Common myeloid progenitor, CD34-positive (primary cell): ENCODE measurements at regions not wholly inside any gene's neighbourhood (a gene's known extent, or its start where the extent isn't known, plus 50 kb on each side); places are given as distances from the start of the nearest gene placed in this dataset.

Source experiments
- CTCF ChIA-PET: fragments of 350-600 bp; sonication (Branson Sonifier 250); formaldehyde crosslinking; loops from one replicate; lab custom pipeline; 2021; ENCODE audit warnings: antibody characterized with exemption; lab: Charles Lee
- POLR2A ChIA-PET: fragments of 350-600 bp; sonication (Branson Sonifier 250); formaldehyde crosslinking; loops from one replicate; lab custom pipeline; 2021; ENCODE audit warnings: antibody characterized with exemption; lab: Charles Lee
- DNase-seq, 3 donors: peaks; one replicate each; pipeline versions ENCODE4 v3.0.0 to v3.0.0-alpha.2; 2013
- H3K27ac ChIP-seq, 2 experiments: 1 replicate in 1 of 2; 2 replicates in 1 of 2; pipeline ENCODE4 v1.7.0; 2013; ENCODE audit warnings: inconsistent platforms in 2 of 2, low read length in 2 of 2, mild to moderate bottlenecking in 2 of 2, low read depth in 1 of 2, moderate library complexity in 1 of 2; ENCODE audit not compliant: severe bottlenecking in 2 of 2, insufficient read depth in 1 of 2, poor library complexity in 1 of 2
- H3K27me3 ChIP-seq, 5 experiments: replicated peaks in 2 of 5; 1 replicate in 3 of 5; 2 replicates in 2 of 5; pipeline versions ENCODE4 v1.6.1 to v1.7.0; 2013; ENCODE audit warnings: low read length in 4 of 5, mild to moderate bottlenecking in 2 of 5, moderate library complexity in 2 of 5, inconsistent platforms in 1 of 5; ENCODE audit not compliant: insufficient read depth in 5 of 5, control insufficient read depth in 4 of 5
- H3K36me3 ChIP-seq, 4 experiments: 1 replicate in 2 of 4; 2 replicates in 2 of 4; pipeline versions ENCODE4 v1.6.1 to v1.7.0; 2013; ENCODE audit warnings: low read length in 3 of 4, control low read depth in 1 of 4, mild to moderate bottlenecking in 1 of 4; ENCODE audit not compliant: control insufficient read depth in 4 of 4, insufficient read depth in 4 of 4
- H3K4me1 ChIP-seq, 4 experiments: 1 replicate in 3 of 4; 2 replicates in 1 of 4; pipeline versions ENCODE4 v1.6.1 to v1.7.1; 2013; ENCODE audit warnings: low read length in 3 of 4, mild to moderate bottlenecking in 3 of 4, control low read depth in 1 of 4, inconsistent platforms in 1 of 4, moderate library complexity in 1 of 4; ENCODE audit not compliant: control insufficient read depth in 4 of 4, insufficient read depth in 4 of 4; ENCODE audit errors: control extremely low read depth in 1 of 4
- H3K4me3 ChIP-seq, 7 experiments: 1 replicate in 4 of 7; 2 replicates in 3 of 7; pipeline versions ENCODE4 v1.5.1 to v1.7.0; 2013; ENCODE audit warnings: mild to moderate bottlenecking in 7 of 7, low read length in 6 of 7, moderate library complexity in 6 of 7, inconsistent platforms in 2 of 7, low read depth in 2 of 7, control low read depth in 1 of 7; ENCODE audit not compliant: insufficient read depth in 4 of 7, control insufficient read depth in 1 of 7; ENCODE audit errors: extremely low read depth in 1 of 7
- H3K9me3 ChIP-seq, 5 experiments: 1 replicate in 4 of 5; 2 replicates in 1 of 5; pipeline versions ENCODE4 v1.6.1 to v1.7.1; 2013; ENCODE audit warnings: low read length in 4 of 5, mild to moderate bottlenecking in 2 of 5, inconsistent platforms in 1 of 5, low read depth in 1 of 5, moderate library complexity in 1 of 5; ENCODE audit not compliant: control insufficient read depth in 4 of 5, insufficient read depth in 2 of 5; ENCODE audit errors: control extremely low read depth in 1 of 5
- WGBS: methylation state at CpG from one replicate; pipeline ENCODE4 v1.1.5; 2013; ENCODE audit not compliant: insufficient coverage; 5-methylcytosine and 5-hydroxymethylcytosine counted together

- Histone ChIP-seq H3K4me3 (no peak overlapping the region), H3K36me3 (no peaks in the 10 kb centered on the region), H3K27ac (no peak overlapping the region), H3K4me1 (peaks cover 5 to 13% (median 9%) of the 10 kb centered on the region in 4 experiments), H3K9me3 (peaks cover 0 to 6% (median 0%) of the 10 kb centered on the region in 5 experiments), H3K27me3 (no peaks in the 10 kb centered on the region)
- DNase-seq, result no peak
- ChIA-PET CTCF (interaction anchor here (0.6 to 4.5 kb wide), 7 partner anchors 10 to 1291 kb away, joined by 3 to 49 read pairs (median 7); no protein-coding TSS in a partner anchor), POLR2A (no interaction called here)
- WGBS, result 17% methylated on average over 2 of the region's 5 CpGs
These were observed 52.3 kb upstream of the CD180 start for GRCh38 chr5:67248703-67249589.

- CTCF ChIA-PET, result interaction anchor here (0.6 to 4.6 kb wide), 25 partner anchors 9 to 1044 kb away, joined by 3 to 49 read pairs (median 4); no protein-coding TSS in a partner anchor
- H3K27ac ChIP-seq, result no peak overlapping the region
- peaks cover 5 to 16% (median 11%) of the 10 kb centered on the region in 4 experiments for H3K4me1 ChIP-seq
- POLR2A ChIA-PET, result interaction anchor here (0.5 to 0.6 kb wide), 2 partner anchors 13 to 1031 kb away, joined by 3 read pairs; no protein-coding TSS in a partner anchor
- DNase-seq, result no peak
- no peaks in the 10 kb centered on the region for H3K9me3 ChIP-seq
- 45% methylated on average over 4 of the region's 5 CpGs for WGBS
- H3K36me3 ChIP-seq, result no peaks in the 10 kb centered on the region
- H3K27me3 ChIP-seq, result no peaks in the 10 kb centered on the region
- no peak overlapping the region for H3K4me3 ChIP-seq
These were observed 50.1 kb upstream of the CD180 start for GRCh38 chr5:67246546-67247268.
